PC-9 (cell line): ENCODE measurements at regions not wholly inside any gene's neighbourhood (a gene's known extent, or its start where the extent isn't known, plus 50 kb on each side); places are given as distances from the start of the nearest gene placed in this dataset.

Experiments
- CTCF ChIP-seq: fragments of 200-600 bp; sonication (generic); conservative IDR thresholded peaks from 2 replicates; pipeline ENCODE4 v1.6.1; 2017; ENCODE audit warnings: mixed run types, antibody characterized with exemption, mild to moderate bottlenecking, moderate library complexity
- EZH2 ChIP-seq: fragments of 200-600 bp; sonication (generic); IDR thresholded peaks from 2 replicates; pipeline ENCODE4 v1.8.0; 2017; ENCODE audit warnings: antibody characterized with exemption, low read depth

DNA sequence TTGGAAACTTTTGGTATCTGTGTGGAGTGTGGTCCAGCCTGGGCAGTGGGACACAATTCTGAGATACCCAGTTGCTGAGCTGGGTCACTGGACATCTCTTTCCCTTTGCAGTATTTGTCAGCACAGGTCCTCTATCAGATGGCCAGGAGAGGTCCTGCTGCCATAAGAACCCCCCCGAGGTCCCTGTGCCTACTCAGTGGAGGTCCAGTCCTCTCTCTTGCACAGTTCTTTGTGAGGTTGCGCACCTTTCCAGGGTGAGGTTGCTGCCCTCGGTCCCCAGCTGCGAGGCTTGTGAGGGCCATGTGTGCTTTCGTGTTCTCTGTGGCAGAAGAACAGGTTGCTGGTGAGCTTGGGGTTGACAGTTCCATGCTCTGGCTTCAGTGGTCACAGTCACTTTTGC is 320.6 kb downstream of the QKI start:
- TF ChIP-seq CTCF (no peak), EZH2 (no peak)
